GM21423 (cell line): ENCODE measurements at regions not wholly inside any gene's neighbourhood (a gene's known extent, or its start where the extent isn't known, plus 50 kb on each side); places are given as distances from the start of the nearest gene placed in this dataset.
"Not testable (repeated sequence)": the region's sequence is repeated elsewhere in the genome, so short reads cannot be mapped to it uniquely, and the experiment has no call there.

Experiments used
- ATAC-seq: cut with Tn5 transposase; IDR thresholded peaks from one replicate; pipeline ENCODE4 v1.9.1; 2021; ENCODE audit warnings: mild to moderate bottlenecking, moderate library complexity; ENCODE audit not compliant: unreplicated experiment

GRCh38 chr11:98710026-98710425 lies 310.7 kb upstream of the CNTN5 start:
- ATAC-seq, result no peak

GRCh38 chr11:98710986-98711385 lies 309.8 kb upstream of the CNTN5 start:
- no peak for ATAC-seq

- no peak for ATAC-seq
These were observed 299.8 kb upstream of the CNTN5 start for GRCh38 chr11:98720951-98721350.

GRCh38 chr11:98725471-98725870 lies 295.3 kb upstream of the CNTN5 start:
- no peak for ATAC-seq

GRCh38 chr11:98728421-98728820 lies 292.3 kb upstream of the CNTN5 start:
- no peak for ATAC-seq

GRCh38 chr11:98729118-98729517 lies 291.6 kb upstream of the CNTN5 start:
- ATAC-seq, result no peak

- no peak for ATAC-seq
These were observed 287.8 kb upstream of the CNTN5 start for GRCh38 chr11:98732947-98733346.

- not testable (repeated sequence) for ATAC-seq
These were observed 287.4 kb upstream of the CNTN5 start for GRCh38 chr11:98733378-98733777.

GRCh38 chr11:98734686-98735085 lies 286.1 kb upstream of the CNTN5 start:
- no peak for ATAC-seq

GRCh38 chr11:98736833-98737232 lies 283.9 kb upstream of the CNTN5 start:
- ATAC-seq, result no peak

GRCh38 chr11:98740321-98740720 lies 280.4 kb upstream of the CNTN5 start:
- ATAC-seq, result no peak

- not testable (repeated sequence) for ATAC-seq
These were observed 257.3 kb upstream of the CNTN5 start for GRCh38 chr11:98763446-98763845.

GRCh38 chr11:98766903-98767302 lies 253.8 kb upstream of the CNTN5 start:
- ATAC-seq, result no peak

GRCh38 chr11:98770046-98770445 lies 250.7 kb upstream of the CNTN5 start:
- ATAC-seq, result not testable (repeated sequence)

GRCh38 chr11:98771791-98772190 lies 249.0 kb upstream of the CNTN5 start:
- ATAC-seq, result no peak

- no peak for ATAC-seq
These were observed 247.9 kb upstream of the CNTN5 start for GRCh38 chr11:98772893-98773292.

- no peak for ATAC-seq
These were observed 227.5 kb upstream of the CNTN5 start for GRCh38 chr11:98793276-98793675.

GRCh38 chr11:98798333-98798732 lies 222.4 kb upstream of the CNTN5 start:
- ATAC-seq, result no peak

GRCh38 chr11:98800696-98801095 lies 220.1 kb upstream of the CNTN5 start:
- no peak for ATAC-seq

- ATAC-seq, result no peak
These were observed 191.6 kb upstream of the CNTN5 start for GRCh38 chr11:98828986-98829708.

GRCh38 chr11:98829971-98830370 lies 190.8 kb upstream of the CNTN5 start:
- ATAC-seq, result no peak

- no peak for ATAC-seq
These were observed 186.0 kb upstream of the CNTN5 start for GRCh38 chr11:98834776-98835175.

- no peak for ATAC-seq
These were observed 185.4 kb upstream of the CNTN5 start for GRCh38 chr11:98835335-98835734.
